NCI-H1930 (cell line): ENCODE measurements at regions not wholly inside any gene's neighbourhood (a gene's known extent, or its start where the extent isn't known, plus 50 kb on each side); places are given as distances from the start of the nearest gene placed in this dataset.
A peak's percentile ranks its signal among the peaks of the same experiment; 100 is the strongest.

Source experiments
- DNase-seq, 2 experiments: peaks; one replicate each; lab custom pipeline; 2025; lab: John Stamatoyannopoulos, UW

DNA sequence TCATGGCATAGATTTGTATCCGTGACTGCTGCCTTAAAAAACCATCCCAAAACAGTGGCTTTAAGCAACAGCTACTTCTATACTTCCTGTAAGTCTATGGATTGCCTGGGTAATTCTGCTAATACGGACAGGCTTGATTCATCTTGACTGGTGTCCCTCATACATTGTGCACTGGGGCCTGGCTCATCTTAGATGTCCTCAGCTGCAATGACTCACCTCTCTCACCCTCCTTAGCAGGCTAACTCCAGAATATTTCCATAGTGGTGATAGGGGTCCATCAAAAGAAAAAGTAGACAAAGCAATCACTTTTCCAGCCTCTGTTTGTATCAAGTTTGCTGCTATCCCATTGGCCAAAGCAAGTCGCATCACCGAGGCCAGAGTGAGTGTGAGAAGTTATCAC lies 409.1 kb upstream of the KAZN start:
- DNase-seq = no peak

DNA sequence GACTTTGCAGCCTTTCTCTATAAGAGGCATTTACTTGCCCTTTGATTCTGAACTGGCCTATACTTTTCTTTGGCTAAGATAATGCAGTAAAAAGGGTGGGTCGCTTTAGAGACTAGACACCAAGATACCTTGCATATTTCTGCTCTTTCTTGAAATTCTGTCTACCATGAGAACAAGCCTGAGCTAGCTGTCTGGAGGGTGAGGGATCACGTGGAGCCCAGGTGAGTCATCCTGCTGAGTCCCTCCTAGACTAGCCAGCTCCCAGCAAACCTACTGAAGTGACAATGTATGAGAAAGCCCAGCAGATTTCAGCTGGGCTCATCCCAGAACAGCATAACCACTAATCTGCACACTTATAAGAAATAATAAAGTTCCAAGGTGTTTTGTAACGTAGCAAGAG lies 408.0 kb upstream of the KAZN start:
- no peak for DNase-seq

DNA sequence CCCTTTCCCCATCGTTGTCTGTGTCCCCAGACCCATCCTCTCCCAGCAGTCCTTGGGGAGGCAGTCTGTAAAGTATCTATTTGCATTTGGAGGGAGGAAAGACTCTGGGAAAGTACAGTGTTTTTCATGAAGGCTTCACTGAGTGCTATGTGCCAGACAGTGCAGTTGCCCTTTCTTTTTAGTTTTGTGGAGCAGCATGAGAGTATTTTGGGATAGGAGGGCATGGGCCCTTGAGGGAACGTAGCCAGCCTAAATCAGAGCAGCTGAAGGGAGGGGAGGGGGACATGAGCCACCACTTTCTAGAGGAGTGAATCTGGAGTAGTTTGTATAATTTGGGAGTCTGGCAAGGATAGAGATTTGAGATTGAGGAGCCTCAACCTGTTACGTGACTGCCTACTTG lies 404.0 kb upstream of the KAZN start:
- DNase-seq = no peak

DNA sequence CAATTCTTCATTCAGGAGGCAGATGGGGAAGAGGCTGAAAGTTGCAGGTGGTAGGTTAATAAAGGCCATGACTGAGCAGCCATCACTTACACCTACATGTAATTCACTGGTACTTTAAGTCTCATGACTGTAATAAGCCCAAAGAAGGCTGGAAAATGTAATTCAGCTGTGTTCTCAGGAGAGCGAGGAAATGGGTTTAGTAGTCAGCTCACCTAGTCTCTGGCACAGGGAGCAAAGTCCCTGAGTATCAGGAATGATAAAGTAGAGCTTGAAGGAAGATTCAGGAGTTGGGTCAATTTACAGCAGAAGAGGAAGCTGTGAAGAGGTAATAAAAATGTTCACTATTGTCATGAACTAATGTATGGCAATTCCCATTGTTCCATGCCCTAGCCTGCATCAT lies 393.4 kb upstream of the KAZN start:
- DNase-seq = no peak

DNA sequence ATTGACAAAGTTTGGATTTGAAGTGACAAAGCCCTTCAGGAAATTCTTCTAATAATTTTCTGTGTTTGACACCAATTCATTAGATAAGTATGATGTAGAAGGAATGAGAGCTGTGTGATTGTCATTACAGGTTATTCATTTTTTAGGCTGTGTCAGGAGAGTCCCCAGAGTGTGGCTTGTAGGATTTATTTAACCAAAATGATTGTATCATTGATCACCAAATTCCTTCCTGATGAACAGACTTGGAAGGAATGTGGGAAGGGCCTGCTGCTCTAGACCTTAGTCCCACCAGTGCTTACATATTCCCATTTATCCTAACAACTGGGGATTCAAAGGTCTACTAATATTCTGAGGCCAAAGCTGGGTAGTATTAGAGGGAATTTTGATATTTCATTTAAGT lies 383.3 kb upstream of the KAZN start:
- no peak for DNase-seq

DNA sequence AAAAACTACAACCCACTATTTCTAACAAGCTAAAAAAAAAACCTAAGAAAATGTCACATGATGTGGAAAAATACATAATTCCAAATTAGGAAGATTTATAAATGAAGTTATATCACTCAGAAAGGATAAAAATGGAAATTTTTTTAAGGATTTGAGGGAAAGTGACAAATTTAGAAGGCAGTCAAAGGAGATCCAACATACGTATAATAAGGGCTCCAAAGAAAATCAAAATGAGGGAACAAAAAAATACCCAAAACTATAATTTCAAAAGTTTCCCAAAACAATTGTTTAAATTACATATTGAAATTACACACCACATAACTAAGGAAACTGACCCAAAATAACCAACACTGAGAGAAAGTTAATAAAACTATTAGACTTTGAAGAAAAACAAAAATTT lies 381.1 kb upstream of the KAZN start:
- no peak for DNase-seq

DNA sequence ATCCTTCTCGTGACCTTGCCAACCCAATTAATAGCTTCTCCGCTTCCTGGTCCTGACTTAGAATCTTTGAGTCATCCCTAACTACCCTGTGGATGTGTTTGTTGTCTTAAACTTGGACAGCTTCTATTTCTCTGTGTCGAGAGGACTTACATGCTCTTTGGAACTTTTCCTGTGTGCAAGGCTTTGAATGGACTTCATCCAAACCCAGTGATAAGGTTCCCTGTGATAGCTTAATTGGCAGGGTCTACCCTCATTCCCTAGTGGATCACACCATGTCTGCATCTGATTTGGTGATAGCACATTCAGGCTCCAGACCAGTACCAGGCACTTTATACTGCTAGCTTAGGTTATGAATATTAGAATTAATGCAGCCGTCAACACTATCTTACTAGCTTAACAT lies 378.2 kb upstream of the KAZN start:
- no peak for DNase-seq

DNA sequence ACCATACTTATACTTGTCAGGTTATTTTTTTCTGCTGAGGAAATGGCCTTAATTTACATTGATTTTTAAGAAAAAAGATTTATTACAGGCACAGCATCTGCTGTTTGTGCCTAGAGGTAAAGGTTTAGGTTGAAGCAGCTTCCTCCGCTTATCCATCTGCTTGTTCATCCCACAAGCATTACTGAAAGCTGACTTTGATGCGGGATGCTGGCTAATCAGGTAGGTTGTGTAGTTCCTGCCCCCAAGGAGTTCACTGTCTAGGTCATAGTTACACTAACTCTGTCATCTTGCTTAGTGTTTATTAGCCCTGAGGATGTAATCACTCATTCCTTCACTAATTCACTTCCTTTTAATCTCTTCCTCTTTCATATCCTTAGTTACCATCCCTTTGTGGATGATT lies 377.7 kb upstream of the KAZN start:
- no peak for DNase-seq

DNA sequence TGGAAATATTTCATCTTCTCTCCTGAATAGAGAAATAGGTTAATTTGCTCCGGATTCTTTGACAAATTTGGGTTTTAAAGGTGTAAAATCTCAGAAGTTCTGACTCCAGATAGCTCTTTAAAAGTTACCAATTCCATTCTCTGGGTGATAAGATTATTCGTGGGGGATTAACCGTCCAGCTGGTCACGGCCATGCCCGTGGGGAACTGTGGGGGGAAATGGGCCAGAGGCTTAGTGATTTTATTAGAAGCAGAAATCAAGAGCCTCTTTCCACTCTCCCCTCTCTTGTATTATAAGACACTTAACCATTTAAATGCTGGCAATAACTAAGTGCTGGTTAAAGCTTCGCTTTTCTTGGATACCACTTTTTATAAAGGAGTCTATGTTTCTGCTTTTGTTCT lies 376.4 kb upstream of the KAZN start:
- no peak for DNase-seq

DNA sequence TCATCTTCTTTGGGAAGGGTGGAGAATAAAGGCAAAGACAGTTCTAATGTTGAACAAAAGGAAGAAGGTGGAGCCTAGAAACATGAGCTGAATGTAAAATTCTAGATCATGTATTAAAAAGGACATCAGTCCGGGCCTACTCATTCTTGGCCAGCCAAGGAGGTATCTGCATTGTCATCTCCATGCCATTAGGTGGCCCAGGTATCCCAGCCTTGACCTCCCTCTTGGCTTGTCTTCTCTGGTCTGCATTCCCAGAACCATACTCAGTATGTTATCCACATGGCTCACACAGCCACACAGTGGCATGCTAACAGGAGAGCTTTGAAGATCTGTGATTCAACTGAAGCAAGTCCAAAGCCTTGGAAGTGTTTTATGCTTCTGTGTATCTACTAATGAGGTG lies 369.8 kb upstream of the KAZN start:
- no peak for DNase-seq

DNA sequence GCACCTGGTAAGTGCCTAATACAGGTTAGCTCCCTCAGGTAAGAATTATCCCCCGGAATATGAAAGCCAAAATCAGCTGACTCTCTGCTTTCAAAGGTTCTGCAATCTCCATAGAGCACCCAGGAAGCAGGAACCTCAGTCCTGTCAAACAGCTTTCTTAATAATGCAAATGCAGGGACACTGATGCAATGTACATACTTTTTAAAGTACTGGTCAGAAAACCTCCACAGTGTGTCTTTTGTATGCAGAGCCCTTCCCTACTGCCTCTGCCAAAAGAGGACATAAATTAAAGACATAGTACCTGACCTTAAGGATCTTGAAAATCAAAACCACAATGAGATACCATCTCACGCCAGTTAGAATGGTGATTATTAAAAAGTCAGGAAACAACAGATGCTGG lies 365.0 kb upstream of the KAZN start:
- no peak for DNase-seq

DNA sequence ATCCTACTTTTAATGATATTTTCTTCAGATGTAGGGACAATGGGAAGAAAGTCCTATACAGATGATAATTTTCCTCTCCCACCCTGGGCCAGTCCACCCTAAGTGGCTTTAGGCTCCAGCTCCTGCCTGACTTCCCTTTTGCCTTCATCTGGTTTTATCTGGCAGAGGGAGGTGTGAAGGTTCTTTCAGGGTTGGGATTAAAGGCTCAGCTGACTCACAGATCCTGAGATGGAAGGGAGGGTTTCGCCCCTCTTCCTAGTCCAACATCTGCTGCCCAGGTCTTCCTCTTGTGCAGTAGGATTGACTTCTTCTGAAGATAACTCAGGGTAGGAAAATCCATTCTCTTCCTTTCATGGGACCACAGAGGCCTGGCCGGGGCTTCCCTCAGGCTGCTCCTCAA lies 362.4 kb upstream of the KAZN start:
- DNase-seq = no peak

DNA sequence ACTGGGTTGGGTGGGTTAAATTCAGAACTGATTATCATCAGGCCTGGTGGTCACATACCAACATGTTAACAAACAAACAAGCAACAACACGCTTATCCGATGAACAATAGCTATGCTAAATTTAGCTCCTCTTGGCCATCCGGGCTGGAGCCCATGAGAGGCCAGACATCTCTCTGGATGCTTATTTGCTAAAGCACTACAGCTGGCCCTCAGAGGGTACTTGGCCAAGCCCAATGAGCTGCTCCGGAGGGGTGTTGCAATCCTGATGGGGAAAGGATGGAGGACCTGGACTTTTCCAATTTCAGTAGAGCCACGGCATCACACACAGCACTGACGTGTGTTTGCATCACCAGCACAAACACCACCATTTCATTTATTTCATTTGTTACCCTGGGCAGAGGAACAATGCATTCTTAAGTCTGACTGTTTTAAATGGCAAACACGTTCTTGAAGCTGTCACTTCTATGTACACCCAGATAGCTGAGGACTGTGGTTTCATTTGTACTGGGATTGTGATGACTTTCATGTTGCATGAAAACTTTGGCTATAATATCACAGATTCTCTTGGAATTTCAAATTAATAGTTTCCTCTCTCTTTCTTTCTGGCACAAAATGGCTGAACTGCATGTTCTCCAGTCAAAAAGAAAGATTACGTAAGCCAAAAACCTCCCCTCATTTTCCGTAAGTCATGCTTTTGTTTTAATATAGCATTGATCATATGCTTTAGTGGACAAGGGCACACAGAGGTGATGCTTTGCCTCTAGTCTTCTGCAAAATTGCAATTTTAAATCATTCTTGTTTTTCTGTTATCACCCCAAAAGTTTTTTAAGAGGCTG lies 359.8 kb upstream of the KAZN start:
- no peak for DNase-seq

DNA sequence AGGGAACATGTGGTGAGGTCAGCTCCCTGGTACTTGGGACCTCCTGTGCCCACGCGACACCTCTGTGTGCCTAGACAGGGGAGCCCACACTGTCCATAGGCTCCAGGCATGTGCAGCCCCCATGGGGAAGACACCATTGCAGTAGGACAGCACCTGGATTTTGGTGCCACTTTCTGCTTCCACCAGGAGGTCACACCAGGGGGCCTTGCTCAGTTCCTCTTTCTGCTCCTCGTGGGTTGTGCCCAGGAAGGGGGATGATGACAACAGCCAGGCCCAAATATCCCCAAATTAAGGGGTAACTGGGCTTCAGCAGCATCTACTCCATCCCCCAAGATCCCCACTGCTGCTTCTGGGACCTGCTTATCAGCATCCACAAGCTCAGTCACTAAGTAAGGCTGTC lies 358.2 kb upstream of the KAZN start:
- no peak for DNase-seq

DNA sequence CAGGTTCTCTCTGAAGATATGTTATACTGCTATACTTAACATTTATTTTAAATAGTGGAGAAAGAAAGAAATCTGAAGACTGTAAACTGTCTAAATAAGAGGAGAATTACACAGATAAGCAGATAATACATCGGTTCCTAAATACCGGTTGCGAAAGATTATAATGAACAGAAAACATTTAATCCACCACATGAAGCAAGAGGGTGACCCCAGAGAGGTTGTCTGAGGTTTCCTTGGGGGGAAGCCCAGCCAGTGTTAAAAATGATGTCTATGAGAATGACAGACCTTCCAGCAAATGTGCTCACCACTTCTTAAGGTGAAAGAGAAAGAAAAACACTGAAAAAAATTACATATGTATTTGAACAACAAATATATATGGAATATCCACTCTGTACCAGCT lies 356.4 kb upstream of the KAZN start:
- DNase-seq = no peak

DNA sequence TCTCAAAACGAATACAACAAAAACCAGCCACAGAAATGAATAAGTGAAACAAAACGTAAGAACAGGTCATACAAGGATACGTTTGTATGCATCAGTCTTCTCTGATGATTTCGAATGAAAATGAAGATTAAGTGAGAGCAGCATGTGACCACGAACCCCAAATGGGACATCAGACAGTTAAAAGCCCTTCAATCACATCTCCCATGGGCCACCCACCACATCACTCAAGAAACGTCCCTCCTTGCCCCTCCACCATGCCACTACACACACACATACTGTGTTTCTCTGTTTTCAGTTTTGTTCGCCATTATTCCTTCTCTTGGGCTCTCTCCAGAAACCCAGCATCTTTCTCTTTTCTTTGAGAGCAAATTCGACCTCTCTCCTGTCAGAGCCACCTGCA lies 355.6 kb upstream of the KAZN start:
- DNase-seq = no peak

DNA sequence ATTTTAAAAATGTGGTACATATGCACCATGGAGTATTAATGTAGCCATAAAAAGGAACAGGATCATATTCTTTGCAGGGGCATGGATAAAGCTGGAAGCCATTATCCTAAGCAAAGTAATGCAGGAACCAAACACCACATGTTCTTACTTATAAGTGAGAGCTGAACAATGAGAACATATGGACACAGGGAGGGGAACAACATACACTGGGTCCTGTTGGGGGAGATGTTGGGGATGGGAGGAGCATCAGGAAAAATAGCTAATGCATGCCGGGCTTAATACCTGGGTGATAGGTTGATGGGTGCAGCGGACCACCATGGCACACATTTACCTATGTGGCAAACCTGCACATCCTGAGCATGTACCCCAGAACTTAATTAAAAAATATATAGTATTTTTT lies 352.5 kb upstream of the KAZN start:
- DNase-seq = no peak

DNA sequence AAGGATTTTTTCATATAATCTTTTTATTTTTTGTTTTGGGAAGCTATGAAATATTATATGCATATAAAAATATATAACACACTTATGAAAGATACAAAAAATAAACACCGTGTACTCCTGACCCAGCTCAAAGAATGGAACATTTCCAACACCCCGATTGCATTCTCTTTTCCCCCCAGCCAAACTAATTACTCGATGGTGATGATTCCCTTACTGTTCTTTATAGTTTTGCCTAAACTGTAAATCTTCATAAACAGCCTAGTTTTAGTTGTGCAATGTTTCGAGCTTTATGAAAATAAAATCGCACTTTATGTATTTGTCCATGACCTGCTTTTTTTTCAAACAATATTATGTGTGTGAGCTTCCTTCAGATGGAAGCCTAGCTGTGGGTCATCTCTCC lies 352.0 kb upstream of the KAZN start:
- DNase-seq = no peak

DNA sequence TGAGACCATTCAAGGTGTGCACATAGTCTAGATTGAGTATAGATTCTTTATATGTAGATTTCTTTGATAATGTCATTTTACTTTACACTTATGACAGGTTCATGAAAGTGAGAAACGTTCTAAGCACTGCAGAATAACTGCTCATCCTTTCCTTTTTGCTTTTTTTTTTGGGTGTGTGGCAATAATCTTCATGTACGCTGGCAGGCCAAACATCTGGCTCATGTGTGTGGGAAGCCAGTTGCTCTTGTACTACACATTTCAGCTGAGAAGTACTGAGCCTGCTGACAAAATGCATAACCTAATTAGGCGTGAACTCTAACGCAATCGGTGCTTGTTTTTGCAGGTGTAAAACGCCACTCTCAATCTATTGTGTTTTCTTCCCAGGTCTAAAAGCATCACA lies 350.8 kb upstream of the KAZN start:
- DNase-seq = no peak

DNA sequence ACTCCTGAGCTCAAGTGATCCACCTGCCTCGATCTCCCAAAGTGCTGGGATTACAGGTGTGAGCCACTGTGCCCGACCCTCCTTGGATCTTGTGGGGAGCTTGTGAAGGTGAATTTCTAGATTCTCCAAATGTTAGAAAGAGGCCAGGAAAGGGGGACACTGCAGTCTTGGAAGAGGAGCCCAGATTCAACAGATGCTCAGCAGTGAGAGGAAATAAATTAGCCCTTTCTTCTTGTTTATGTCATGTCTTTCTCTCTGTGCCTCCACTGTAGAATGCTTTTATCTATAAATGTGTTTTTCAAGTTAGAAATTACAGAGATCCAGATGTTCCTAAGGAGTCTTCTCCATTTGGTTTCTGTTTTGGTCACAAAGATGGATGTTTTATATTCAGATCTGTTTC lies 346.6 kb upstream of the KAZN start:
- DNase-seq = no peak

DNA sequence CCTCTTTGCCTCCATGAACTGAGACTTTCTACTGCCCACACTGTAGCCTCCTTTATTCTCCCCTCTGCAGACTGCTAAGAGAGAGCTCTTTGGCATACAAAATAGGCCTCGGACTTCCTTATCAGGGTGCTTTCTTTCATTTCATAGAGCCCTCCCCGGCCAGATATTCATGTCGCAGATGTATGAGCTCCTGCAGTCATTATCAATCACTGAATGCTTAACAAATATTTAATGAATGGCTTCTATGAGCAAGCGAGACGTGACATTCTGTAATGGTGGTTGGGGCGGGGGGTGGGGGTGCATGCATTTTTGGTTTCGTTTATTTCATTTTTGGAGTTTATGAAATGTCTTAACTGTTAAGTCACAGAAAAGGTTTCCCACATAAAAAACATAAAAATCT lies 344.8 kb upstream of the KAZN start:
- DNase-seq = peak in 1 of 2 experiments; percentile 37

DNA sequence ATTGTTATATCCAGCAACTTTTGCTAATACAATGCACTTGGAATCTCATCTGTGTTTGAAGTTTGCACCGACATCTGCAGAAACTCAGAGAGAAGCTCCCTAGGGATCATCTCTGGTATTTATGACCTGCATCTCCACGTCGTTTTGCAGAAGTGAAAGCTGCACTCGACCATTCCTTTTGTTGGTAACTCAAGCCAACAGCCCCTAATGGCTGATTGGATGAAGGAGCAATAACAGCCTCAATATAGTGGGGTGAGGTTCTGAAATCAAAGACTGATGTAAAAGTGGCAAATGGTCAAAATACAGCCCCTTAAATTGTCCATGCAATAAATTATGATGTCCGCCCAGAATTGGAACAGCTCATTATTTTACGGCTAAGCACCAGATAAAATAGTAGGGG lies 344.2 kb upstream of the KAZN start:
- DNase-seq = peak in 1 of 2 experiments; percentile 30

DNA sequence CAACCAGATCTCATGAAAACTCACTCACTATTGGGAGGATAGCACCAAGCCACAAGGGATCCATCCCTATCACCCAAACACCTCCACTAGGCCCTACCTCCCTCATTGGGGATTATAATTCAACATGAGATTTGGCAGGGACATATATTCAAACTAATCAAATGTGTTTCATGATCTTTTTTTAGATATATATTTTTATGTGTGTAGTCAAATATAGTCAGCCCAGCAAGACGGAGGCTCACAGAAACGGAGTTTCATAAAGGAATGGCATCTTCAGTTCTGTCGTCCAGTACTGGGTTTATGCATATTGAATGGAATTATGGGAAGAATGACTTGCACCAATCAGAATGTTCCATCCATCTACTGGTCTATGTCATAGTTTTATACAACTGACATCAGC lies 343.3 kb upstream of the KAZN start:
- no peak for DNase-seq

DNA sequence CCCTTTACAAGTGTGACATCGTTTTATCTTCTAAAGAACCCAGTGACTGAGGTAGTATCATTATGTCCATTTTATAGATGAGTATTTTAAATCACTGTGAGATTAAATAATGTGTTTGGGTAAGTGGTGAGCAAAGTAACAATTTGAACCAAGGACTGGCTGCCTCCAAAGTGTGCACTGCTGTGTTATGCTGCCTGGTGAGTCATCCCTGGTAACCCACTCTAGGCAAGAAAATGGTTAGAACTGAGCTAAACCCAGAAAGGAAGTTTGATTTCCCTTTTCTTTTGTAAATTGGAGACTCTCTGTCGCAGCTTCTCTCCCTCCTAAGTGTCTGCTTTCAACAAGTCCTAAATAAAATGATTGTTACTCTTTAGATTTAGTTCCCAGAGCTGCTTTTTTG lies 342.8 kb upstream of the KAZN start:
- DNase-seq = no peak
